SU-DHL-6 (cell line): ENCODE measurements at regions not wholly inside any gene's neighbourhood (a gene's known extent, or its start where the extent isn't known, plus 50 kb on each side); places are given as distances from the start of the nearest gene placed in this dataset.

Experiments used
- H2AFZ ChIP-seq: fragments of 200-600 bp; sonication (generic); 2 replicates; pipeline ENCODE4 v1.6.1; 2014; ENCODE audit warnings: low read depth, mild to moderate bottlenecking, moderate library complexity, mixed read lengths, antibody characterized with exemption, low read length; ENCODE audit not compliant: severe bottlenecking
- H3F3A ChIP-seq: fragments of 200-600 bp; shearing (Covaris generic); 2 replicates; pipeline ENCODE4 v1.6.0; 2016; ENCODE audit warnings: antibody characterized with exemption, mild to moderate bottlenecking; ENCODE audit not compliant: insufficient read depth
- H3K27ac ChIP-seq: fragments of 200-600 bp; sonication (generic); 2 replicates; pipeline ENCODE4 v1.5.1; 2016; ENCODE audit warnings: low read depth, mild to moderate bottlenecking, low read length, moderate library complexity, mixed read lengths
- H3K27me3 ChIP-seq: fragments of 200-600 bp; sonication (generic), shearing (Covaris generic); 2 replicates; pipeline ENCODE4 v1.6.0; 2014; ENCODE audit warnings: mild to moderate bottlenecking, low read length
- H3K36me3 ChIP-seq: fragments of 200-600 bp; sonication (generic); 2 replicates; pipeline ENCODE4 v1.6.1; 2014; ENCODE audit warnings: mild to moderate bottlenecking, low read length, mixed read lengths
- H3K4me2 ChIP-seq: fragments of 300-600, 200-600 bp; shearing (Covaris generic), sonication (generic); 2 replicates; pipeline ENCODE4 v1.6.0; 2014; ENCODE audit warnings: low read length, low read depth, mild to moderate bottlenecking; ENCODE audit not compliant: poor library complexity, severe bottlenecking
- H3K4me3 ChIP-seq: fragments of 200-600 bp; sonication (generic); 2 replicates; pipeline ENCODE4 v1.5.1; 2014; ENCODE audit warnings: antibody characterized with exemption, low read length, mild to moderate bottlenecking, mixed read lengths; ENCODE audit not compliant: insufficient read depth, poor library complexity, severe bottlenecking
- H3K79me2 ChIP-seq: fragments of 200-600 bp; sonication (generic); 2 replicates; pipeline ENCODE4 v1.6.1; 2014; ENCODE audit warnings: mild to moderate bottlenecking, low read length, moderate library complexity; ENCODE audit not compliant: insufficient read depth
- H3K9ac ChIP-seq: fragments of 200-600 bp; sonication (generic); 2 replicates; pipeline ENCODE4 v1.7.0; 2014; ENCODE audit warnings: mild to moderate bottlenecking, low read length
- H3K9me2 ChIP-seq: fragments of 200-600 bp; sonication (generic); replicated peaks from 2 replicates; pipeline ENCODE4 v1.6.1; 2014; ENCODE audit warnings: low read length; ENCODE audit not compliant: insufficient read depth
- H3K9me3 ChIP-seq: fragments of 200-600 bp; sonication (generic); 2 replicates; pipeline ENCODE4 v1.6.1; 2014; ENCODE audit warnings: low read length, mixed read lengths; ENCODE audit not compliant: insufficient read depth
- H4K20me1 ChIP-seq: fragments of 200-600 bp; sonication (generic); 2 replicates; pipeline ENCODE4 v1.6.1; 2014; ENCODE audit warnings: low read depth, mild to moderate bottlenecking, antibody characterized with exemption, low read length, moderate library complexity, mixed read lengths
- CTCF ChIP-seq: fragments of 200-600 bp; sonication (generic); IDR thresholded peaks from one replicate; pipeline ENCODE4 v1.5.1; 2017; ENCODE audit warnings: antibody characterized with exemption, mild to moderate bottlenecking, low read length, moderate library complexity; ENCODE audit not compliant: insufficient read depth, poor library complexity, severe bottlenecking
- EZH2phosphoT487 ChIP-seq: fragments of 200-600 bp; sonication (generic), shearing (Covaris generic); conservative IDR thresholded peaks from 2 replicates; pipeline ENCODE4 v1.6.1; 2018; ENCODE audit warnings: mild to moderate bottlenecking, antibody characterized with exemption, low read length, moderate library complexity, mixed read lengths

- no peak overlapping the region for H3K9ac ChIP-seq
- H2AFZ ChIP-seq, result no peak overlapping the region
- H3K27ac ChIP-seq, result no peak overlapping the region
- TF ChIP-seq CTCF (no peak), EZH2phosphoT487 (no peak)
- no peaks in the 10 kb centered on the region for H3K36me3 ChIP-seq
- no peaks in the 10 kb centered on the region for H3K9me2 ChIP-seq
- no peaks in the 10 kb centered on the region for H3K27me3 ChIP-seq
- no peaks in the 10 kb centered on the region for H3K79me2 ChIP-seq
- H3K4me2 ChIP-seq, result no peak overlapping the region
- H3K9me3 ChIP-seq, result no peaks in the 10 kb centered on the region
- H3F3A ChIP-seq, result no peaks in the 10 kb centered on the region
- H4K20me1 ChIP-seq, result no peaks in the 10 kb centered on the region
- H3K4me3 ChIP-seq, result no peak overlapping the region
Observed at GRCh38 chr3:117745516-117745915, 1035.9 kb downstream of the TUSC7 start.

- H4K20me1 ChIP-seq, result no peaks in the 10 kb centered on the region
- no peaks in the 10 kb centered on the region for H3K36me3 ChIP-seq
- no peak overlapping the region for H3K9ac ChIP-seq
- no peaks in the 10 kb centered on the region for H3F3A ChIP-seq
- H3K4me3 ChIP-seq, result no peak overlapping the region
- H3K4me2 ChIP-seq, result no peak overlapping the region
- H3K9me3 ChIP-seq, result no peaks in the 10 kb centered on the region
- H3K9me2 ChIP-seq, result no peaks in the 10 kb centered on the region
- TF ChIP-seq CTCF (no peak), EZH2phosphoT487 (no peak)
- no peak overlapping the region for H3K27ac ChIP-seq
- H3K79me2 ChIP-seq, result no peaks in the 10 kb centered on the region
- no peak overlapping the region for H2AFZ ChIP-seq
- no peaks in the 10 kb centered on the region for H3K27me3 ChIP-seq
Observed at GRCh38 chr3:117746066-117746465, 1036.5 kb downstream of the TUSC7 start.

GRCh38 chr3:117748131-117748530, 1038.6 kb downstream of the TUSC7 start:
- no peaks in the 10 kb centered on the region for H3K9me3 ChIP-seq
- H3K4me3 ChIP-seq, result no peak overlapping the region
- no peak overlapping the region for H2AFZ ChIP-seq
- H3K9me2 ChIP-seq, result no peaks in the 10 kb centered on the region
- no peaks in the 10 kb centered on the region for H3K79me2 ChIP-seq
- H3K9ac ChIP-seq, result no peak overlapping the region
- no peak overlapping the region for H3K27ac ChIP-seq
- H3F3A ChIP-seq, result no peaks in the 10 kb centered on the region
- no peaks in the 10 kb centered on the region for H3K27me3 ChIP-seq
- H3K36me3 ChIP-seq, result no peaks in the 10 kb centered on the region
- no peak overlapping the region for H3K4me2 ChIP-seq
- no peak for TF ChIP-seq EZH2phosphoT487
- TF ChIP-seq CTCF, result no peak
- no peaks in the 10 kb centered on the region for H4K20me1 ChIP-seq

- no peaks in the 10 kb centered on the region for H4K20me1 ChIP-seq
- H3K36me3 ChIP-seq, result no peaks in the 10 kb centered on the region
- no peak overlapping the region for H2AFZ ChIP-seq
- H3F3A ChIP-seq, result no peaks in the 10 kb centered on the region
- H3K4me2 ChIP-seq, result no peak overlapping the region
- no peak overlapping the region for H3K27ac ChIP-seq
- H3K9ac ChIP-seq, result no peak overlapping the region
- TF ChIP-seq CTCF (no peak), EZH2phosphoT487 (no peak)
- H3K79me2 ChIP-seq, result no peaks in the 10 kb centered on the region
- H3K27me3 ChIP-seq, result no peaks in the 10 kb centered on the region
- H3K9me3 ChIP-seq, result no peaks in the 10 kb centered on the region
- H3K4me3 ChIP-seq, result no peak overlapping the region
- no peaks in the 10 kb centered on the region for H3K9me2 ChIP-seq
Observed at GRCh38 chr3:117750674-117751269, 1041.2 kb downstream of the TUSC7 start.
